ENCODE measurements at regions not wholly inside any gene's neighbourhood (a gene's known extent, or its start where the extent isn't known, plus 50 kb on each side); places are given as distances from the start of the nearest gene placed in this dataset.
"Not testable (repeated sequence)": the region's sequence is repeated elsewhere in the genome, so short reads cannot be mapped to it uniquely, and the experiment has no call there.

GRCh38 chr2:191476901-191477300 lies 201.0 kb upstream of the NABP1 start:
- DNase-seq, result no peak

DNA sequence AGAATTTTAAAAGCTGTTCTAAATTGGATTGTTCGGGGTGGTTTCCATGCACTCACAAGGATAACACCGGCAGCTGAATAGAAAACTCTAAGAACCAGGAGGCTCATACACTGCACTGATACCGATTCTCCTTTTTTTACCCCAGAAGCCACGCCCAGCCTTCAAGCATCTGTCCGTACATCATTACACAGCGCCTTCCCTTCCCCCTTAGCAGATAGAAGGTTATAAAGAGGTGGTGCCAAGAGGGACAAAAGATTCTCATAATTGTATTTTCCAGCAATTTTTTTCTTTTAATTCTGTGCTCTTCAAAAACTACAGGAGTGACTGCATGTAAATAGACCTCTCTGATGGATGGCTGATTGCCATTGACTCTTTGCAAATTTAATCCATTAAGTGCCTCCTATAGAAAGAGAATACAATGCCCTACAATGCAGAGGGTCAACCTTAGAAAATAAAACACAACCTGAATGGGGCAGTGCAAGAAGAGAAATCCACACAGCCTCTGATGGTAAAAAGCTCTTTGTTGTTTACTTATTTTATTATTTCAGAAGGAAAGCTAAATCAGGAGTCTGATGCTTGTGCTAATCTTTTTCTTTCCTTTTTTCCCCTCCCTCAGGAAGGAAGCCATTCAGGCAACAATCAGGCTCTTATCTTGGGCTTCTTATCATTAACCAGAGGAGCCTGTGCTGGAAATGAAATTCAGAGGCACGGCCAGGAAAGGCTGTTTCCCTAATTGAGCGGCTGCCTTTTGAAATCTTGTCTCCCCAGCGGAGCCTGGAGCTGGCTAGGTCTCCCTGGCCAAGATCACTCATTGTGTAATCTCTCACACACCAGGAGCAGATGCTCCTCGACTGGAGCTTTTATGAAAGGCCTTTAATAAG lies 198.9 kb upstream of the NABP1 start:
- no peak for DNase-seq

- no peak for DNase-seq
These were observed 198.3 kb upstream of the NABP1 start for GRCh38 chr2:191479680-191480023.

- no peak for DNase-seq
These were observed 196.4 kb upstream of the NABP1 start for GRCh38 chr2:191481305-191482070.

DNA sequence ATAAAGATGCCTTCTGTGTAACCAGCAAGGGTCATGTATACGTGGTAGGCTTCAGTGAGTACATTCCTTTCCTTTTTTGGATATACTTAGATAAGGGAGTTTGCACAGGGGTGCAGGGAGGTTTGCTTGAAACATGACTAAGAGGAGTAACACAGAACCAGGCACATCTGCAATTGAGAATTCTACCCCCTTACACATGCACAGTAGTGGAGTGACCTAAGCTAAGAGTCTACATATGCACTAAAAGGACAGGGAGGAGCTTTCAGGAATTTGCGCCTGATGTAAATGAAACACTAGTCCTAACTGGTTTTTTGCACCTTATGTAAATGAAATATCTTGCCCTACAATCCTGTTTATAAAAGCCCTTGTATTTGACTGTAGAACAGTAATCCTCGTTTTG lies 194.8 kb upstream of the NABP1 start:
- DNase-seq, result no peak

DNA sequence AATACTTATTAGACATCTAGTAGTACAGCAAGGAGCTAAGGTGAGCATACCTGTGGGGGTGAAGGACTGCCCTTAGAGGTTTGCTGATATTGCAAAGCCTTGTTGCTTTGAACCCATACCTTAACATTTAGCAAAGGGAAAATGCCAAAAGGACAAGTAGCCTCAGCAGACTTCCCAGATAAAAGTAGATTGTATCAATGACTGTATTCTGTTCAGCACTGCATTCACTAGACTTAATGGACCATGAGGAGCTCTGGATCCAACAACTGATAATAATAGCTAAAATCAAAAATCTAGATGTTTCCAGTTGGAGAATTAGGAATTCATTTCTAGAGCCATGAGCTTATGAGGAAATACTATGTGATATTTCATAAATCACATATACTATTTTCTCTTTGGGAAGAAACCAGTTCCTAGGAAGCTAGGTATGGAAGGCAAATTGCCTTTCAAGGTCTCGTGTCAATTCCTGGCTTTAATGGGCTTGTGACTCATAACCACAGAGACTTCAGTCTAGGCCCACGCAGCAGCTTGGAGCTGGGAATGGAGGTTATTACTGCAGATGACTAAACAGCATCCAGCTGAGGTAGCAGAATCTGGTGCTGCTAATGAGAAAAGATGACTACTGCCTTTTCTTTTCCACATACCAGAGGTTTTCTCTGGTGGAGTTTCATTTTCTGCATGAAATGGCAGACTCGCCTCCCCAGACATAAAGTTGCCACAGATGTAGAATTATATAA lies 191.2 kb upstream of the NABP1 start:
- DNase-seq, result no peak

DNA sequence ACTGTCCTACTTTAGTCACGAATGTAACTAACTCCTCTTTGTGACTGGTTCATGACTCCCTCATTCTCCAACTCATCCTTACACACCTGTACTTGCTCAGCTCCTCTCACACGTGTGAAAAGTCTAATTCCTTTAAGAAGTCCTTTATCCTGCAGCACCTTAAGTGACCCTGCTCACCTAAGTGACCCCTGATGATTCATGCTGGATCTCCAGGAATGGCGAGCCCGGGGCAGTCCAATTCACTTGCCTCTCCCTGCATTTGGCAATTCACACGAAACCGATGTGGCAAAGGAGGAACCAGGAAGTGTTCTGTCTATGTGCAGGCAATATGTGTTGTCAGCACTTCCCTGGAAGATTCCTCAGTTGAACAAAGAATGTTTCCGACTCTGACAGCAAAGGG lies 189.8 kb upstream of the NABP1 start:
- DNase-seq, result no peak

- no peak for DNase-seq
These were observed 188.8 kb upstream of the NABP1 start for GRCh38 chr2:191489177-191489576.

DNA sequence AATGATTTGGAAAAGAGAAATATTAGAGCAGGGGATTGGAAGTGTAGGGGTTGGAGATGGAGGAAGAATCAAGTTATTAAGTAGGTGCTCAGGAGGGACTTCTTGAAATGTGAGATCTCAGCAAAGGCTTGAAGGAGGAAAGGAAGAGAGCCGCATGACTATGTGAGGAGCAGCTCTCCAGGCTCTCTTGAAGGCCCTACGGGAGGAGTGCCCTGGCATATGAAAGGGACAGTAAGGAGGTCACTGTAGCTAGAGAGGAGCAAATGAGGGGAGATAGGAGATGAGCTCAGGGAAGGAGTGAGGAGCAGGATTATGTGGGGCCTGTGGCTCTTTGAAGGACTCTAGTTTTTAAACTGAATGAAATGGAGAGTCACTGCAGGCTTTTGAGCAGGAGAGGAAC lies 181.1 kb upstream of the NABP1 start:
- DNase-seq, result no peak

- DNase-seq, result no peak
These were observed 180.1 kb upstream of the NABP1 start for GRCh38 chr2:191497822-191498221.

DNA sequence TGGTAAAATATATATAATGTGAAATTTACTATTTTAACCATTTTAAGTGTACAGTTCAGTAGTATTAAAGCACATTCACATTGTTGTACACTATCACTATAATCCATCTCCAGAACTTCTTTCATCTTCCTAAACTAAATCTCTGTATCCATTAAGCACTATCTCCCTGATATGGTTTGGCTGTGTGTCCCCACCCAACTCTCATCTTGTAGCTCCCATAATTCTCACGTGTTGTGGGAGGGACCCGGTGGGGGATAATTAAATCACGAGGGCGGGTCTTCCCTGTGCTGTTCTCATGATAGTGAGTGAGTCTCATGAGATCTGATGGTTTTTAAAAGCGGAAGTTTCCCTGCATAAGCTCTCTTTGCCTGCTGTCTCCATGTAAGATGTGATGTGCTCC lies 178.9 kb upstream of the NABP1 start:
- DNase-seq, result no peak

GRCh38 chr2:191499874-191500565 lies 177.9 kb upstream of the NABP1 start:
- no peak for DNase-seq

DNA sequence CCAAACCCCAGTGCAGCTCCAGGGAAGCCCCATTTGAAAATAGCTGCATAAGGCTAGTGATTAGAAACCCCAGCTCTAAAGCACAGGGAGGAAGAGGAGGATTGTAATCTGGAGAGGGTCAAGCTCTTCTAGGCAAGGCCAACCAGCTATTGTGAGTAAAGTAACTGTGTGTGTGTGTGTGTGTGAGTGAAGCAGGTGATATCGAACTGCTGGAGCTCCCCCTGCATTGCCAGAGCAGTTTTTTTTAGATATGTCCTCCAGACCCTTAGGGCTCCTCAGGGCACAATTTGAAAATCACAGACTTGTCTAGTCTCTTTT lies 177.4 kb upstream of the NABP1 start:
- no peak for DNase-seq

- DNase-seq, result no peak
These were observed 176.9 kb upstream of the NABP1 start for GRCh38 chr2:191500884-191501560.

GRCh38 chr2:191501561-191502168 lies 176.3 kb upstream of the NABP1 start:
- DNase-seq, result no peak

GRCh38 chr2:191506515-191506914 lies 171.4 kb upstream of the NABP1 start:
- DNase-seq, result no peak

DNA sequence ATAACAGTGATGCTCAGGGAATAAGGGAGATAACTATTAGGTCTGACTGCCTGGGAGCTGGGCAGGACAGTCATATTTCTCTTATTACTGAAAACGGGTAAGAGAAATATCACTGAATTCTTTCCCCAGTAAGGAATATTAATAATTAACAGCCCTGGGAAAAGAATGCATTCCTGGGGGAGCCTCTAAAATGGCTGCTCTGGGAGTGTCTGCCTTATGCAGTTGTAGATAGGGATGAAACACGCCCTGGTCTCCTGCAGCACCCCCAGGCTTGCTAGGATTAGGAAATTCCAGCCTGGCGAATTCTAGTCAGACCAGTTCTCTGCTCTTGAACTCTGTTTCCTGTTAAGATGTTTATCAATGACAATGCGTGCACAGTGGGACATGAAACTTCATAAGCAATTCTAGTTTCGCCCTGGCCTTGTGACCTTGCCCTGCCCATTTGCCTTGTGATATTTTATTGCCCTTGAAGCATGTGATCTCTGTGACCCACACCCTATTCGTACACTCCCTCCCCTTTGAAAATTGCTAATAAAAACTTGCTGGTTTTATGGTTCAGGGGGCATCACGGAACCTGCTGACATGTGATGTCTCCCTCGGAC lies 170.6 kb upstream of the NABP1 start:
- DNase-seq, result not testable (repeated sequence)

- no peak for DNase-seq
These were observed 169.2 kb upstream of the NABP1 start for GRCh38 chr2:191508738-191509137.

DNA sequence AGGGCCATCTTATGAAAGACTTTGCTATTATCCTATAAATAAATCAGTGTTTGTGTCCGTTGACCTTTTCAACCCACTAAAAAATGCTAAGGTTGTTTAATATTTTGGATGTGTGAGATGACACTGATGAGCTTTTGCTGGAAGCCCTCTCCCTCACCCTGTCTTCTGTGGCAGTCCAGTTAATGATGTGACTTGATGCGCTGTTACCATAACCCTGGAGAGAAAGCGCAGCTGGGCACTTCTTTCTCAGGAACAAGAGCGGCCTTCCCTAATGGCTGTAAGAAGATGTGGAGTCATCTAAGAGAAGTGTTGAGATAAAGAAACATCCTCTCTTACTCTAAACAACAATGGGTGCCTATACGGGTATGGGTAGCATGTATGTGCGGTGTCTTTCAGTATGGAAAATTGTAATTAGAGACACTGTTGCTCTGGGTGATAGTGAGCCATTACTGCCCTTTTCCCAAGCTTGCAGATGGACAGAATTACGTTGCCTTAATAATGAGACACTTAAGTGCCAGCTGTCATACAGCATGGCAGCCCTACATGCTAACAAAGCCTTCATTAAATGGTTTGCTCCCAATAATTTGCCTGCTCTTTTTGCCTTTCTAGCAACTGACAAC lies 165.6 kb upstream of the NABP1 start:
- no peak for DNase-seq

GRCh38 chr2:191512874-191513273 lies 165.1 kb upstream of the NABP1 start:
- DNase-seq, result no peak

DNA sequence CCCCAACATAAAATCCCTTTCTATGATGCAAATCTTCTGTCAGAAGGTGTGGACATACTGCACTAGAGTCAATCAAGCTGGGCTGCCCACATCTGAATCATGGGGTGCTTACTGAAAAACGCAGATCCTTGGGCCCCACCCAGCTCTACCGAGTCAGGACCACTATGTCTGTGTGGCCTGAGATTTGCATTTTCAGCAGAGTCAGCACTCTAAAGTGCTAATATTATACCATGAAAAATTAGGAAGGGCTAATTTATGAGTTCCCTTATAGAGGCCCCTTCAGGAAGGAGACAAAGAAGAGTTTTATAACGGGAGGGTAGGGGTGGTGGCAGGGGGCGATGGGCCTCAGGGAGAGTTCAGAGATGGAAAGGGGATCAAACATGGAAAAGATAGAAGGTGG lies 163.3 kb upstream of the NABP1 start:
- no peak for DNase-seq
